Erythroblast (primary cell): ENCODE measurements at regions not wholly inside any gene's neighbourhood (a gene's known extent, or its start where the extent isn't known, plus 50 kb on each side); places are given as distances from the start of the nearest gene placed in this dataset.

Experiments
- GATA1 ChIP-seq: IDR thresholded peaks from 2 replicates; pipeline ENCODE4 v1.6.1; 2011; ENCODE audit warnings: low read depth, mild to moderate bottlenecking, control low read depth, low read length, moderate library complexity
- POLR2A ChIP-seq: IDR thresholded peaks from 2 replicates; pipeline ENCODE4 v1.6.1; 2011; ENCODE audit warnings: mild to moderate bottlenecking, low read length

DNA sequence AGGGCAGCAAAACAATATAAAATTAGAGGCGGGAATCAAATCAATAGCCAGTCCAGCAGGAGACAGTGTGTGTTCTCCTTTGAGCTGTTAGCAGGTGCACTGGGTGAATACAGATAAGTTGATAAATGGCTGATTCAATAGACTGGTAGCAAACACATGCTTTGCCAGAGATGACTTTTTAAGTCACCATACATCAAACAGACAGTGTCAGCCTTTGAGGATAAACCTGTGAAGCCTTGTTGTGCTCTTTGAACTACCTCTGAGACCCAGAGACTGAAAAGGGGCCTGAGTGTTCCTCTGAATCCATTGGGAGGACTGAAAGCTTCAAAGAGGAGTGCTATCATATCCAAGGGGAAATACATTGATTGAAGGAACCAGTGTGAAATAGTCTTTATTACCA, 301.9 kb downstream of the RASEF start:
- TF ChIP-seq POLR2A, result no peak
- no peak for TF ChIP-seq GATA1
